ENCODE measurements at regions not wholly inside any gene's neighbourhood (a gene's known extent, or its start where the extent isn't known, plus 50 kb on each side); places are given as distances from the start of the nearest gene placed in this dataset.

DNA sequence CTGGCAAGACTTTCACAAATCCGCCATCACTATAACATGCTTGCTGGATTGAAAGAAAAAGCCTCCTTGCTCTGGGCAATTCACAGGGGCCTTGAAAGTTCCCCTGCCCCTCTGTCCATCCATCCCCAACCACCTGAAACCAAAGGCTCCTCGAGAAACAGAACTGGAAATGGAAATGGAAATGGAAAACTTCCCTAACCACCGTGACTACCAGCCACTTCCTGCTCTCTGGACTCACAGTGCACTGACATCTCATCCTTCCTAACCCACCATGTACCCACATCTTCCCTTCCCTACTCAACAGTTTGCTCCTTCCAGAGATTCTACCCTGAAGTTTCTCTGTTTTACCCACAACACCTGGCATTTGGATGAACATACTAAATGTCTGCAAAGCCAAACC lies 603.6 kb upstream of the DIPK2B start:
- TF ChIP-seq, protein P1, sequence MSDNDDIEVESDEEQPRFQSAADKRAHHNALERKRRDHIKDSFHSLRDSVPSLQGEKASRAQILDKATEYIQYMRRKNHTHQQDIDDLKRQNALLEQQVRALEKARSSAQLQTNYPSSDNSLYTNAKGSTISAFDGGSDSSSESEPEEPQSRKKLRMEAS (IDR thresholded peaks at IDR 0.05) = no peak
- TF ChIP-seq ESRRA (IDR thresholded peaks at IDR 0.05; ENCODE audit: borderline replicate concordance, low read length) (no peak), FOSL2 (IDR thresholded peaks at IDR 0.05) (no peak), FOSL2 (CRISPR knock-in tag; IDR thresholded peaks at IDR 0.05) (no peak), SREBF2 (IDR thresholded peaks at IDR 0.05) (no peak), ZFP36 (IDR thresholded peaks at IDR 0.05; ENCODE audit: borderline replicate concordance, partially characterized antibody) (no peak), POLR2A (IDR thresholded peaks at IDR 0.05; ENCODE audit: low read length) (no peak)
- TF ChIP-seq, protein P2, sequence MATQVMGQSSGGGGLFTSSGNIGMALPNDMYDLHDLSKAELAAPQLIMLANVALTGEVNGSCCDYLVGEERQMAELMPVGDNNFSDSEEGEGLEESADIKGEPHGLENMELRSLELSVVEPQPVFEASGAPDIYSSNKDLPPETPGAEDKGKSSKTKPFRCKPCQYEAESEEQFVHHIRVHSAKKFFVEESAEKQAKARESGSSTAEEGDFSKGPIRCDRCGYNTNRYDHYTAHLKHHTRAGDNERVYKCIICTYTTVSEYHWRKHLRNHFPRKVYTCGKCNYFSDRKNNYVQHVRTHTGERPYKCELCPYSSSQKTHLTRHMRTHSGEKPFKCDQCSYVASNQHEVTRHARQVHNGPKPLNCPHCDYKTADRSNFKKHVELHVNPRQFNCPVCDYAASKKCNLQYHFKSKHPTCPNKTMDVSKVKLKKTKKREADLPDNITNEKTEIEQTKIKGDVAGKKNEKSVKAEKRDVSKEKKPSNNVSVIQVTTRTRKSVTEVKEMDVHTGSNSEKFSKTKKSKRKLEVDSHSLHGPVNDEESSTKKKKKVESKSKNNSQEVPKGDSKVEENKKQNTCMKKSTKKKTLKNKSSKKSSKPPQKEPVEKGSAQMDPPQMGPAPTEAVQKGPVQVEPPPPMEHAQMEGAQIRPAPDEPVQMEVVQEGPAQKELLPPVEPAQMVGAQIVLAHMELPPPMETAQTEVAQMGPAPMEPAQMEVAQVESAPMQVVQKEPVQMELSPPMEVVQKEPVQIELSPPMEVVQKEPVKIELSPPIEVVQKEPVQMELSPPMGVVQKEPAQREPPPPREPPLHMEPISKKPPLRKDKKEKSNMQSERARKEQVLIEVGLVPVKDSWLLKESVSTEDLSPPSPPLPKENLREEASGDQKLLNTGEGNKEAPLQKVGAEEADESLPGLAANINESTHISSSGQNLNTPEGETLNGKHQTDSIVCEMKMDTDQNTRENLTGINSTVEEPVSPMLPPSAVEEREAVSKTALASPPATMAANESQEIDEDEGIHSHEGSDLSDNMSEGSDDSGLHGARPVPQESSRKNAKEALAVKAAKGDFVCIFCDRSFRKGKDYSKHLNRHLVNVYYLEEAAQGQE (IDR thresholded peaks at IDR 0.05) = no peak
- TF ChIP-seq, protein P3, sequence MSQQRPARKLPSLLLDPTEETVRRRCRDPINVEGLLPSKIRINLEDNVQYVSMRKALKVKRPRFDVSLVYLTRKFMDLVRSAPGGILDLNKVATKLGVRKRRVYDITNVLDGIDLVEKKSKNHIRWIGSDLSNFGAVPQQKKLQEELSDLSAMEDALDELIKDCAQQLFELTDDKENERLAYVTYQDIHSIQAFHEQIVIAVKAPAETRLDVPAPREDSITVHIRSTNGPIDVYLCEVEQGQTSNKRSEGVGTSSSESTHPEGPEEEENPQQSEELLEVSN (IDR thresholded peaks at IDR 0.05; ENCODE audit: borderline replicate concordance, low read depth) = no peak
- TF ChIP-seq, protein P4, sequence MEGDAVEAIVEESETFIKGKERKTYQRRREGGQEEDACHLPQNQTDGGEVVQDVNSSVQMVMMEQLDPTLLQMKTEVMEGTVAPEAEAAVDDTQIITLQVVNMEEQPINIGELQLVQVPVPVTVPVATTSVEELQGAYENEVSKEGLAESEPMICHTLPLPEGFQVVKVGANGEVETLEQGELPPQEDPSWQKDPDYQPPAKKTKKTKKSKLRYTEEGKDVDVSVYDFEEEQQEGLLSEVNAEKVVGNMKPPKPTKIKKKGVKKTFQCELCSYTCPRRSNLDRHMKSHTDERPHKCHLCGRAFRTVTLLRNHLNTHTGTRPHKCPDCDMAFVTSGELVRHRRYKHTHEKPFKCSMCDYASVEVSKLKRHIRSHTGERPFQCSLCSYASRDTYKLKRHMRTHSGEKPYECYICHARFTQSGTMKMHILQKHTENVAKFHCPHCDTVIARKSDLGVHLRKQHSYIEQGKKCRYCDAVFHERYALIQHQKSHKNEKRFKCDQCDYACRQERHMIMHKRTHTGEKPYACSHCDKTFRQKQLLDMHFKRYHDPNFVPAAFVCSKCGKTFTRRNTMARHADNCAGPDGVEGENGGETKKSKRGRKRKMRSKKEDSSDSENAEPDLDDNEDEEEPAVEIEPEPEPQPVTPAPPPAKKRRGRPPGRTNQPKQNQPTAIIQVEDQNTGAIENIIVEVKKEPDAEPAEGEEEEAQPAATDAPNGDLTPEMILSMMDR (IDR thresholded peaks at IDR 0.05) = no peak
